Body of pancreas (tissue), 4 donors: ENCODE measurements at regions not wholly inside any gene's neighbourhood (a gene's known extent, or its start where the extent isn't known, plus 50 kb on each side); places are given as distances from the start of the nearest gene placed in this dataset.

ENCODE experiments used
- ATAC-seq: fragments of 150-250 bp; one replicate; pipeline ENCODE4 v1.9.1; 2016
- DNase-seq, 4 donors: peaks; one replicate each; pipeline ENCODE4 v3.0.0-alpha.2; 2019
- H3K27ac ChIP-seq, 4 donors: fragments of 200-600 bp; sonication (generic); 1 replicate in 3 of 4; 2 replicates in 1 of 4; pipeline versions ENCODE4 v1.5.1 to v1.6.1; 2016 to 2019; ENCODE audit warnings: mild to moderate bottlenecking in 1 of 4, mixed read lengths in 1 of 4, moderate library complexity in 1 of 4
- H3K27me3 ChIP-seq, 2 donors: fragments of 200-600 bp; sonication (generic); one replicate each; pipeline ENCODE4 v1.6.0; 2016; ENCODE audit warnings: mild to moderate bottlenecking in 1 of 2
- H3K36me3 ChIP-seq, 2 donors: fragments of 200-600 bp; sonication (generic); replicated peaks in 1 of 2; 2 replicates each; pipeline ENCODE4 v1.5.1; 2016; ENCODE audit warnings: low read depth in 2 of 2; ENCODE audit not compliant: insufficient read depth in 1 of 2
- H3K4me1 ChIP-seq: fragments of 200-600 bp; sonication (generic); one replicate; pipeline ENCODE4 v1.6.0; 2016
- H3K4me3 ChIP-seq, 2 donors: fragments of 200-600 bp; sonication (generic); 1 replicate in 1 of 2; 2 replicates in 1 of 2; pipeline ENCODE4 v1.5.1; 2016 to 2019
- H3K9me3 ChIP-seq, 3 donors: fragments of 200-600 bp; sonication (generic); 1 replicate in 2 of 3; 2 replicates in 1 of 3; pipeline ENCODE4 v1.5.1; 2016
- CTCF ChIP-seq, 7 experiments: fragments of 450-650 bp in 4 of 7; fragments of 200-600 bp in 3 of 7; sonication (generic) in 3 of 7; IDR thresholded peaks; one replicate each; pipeline ENCODE4 v1.5.1; 2016 to 2019; ENCODE audit warnings: antibody characterized with exemption in 7 of 7
- POLR2A ChIP-seq, 3 donors: fragments of 450-650 bp; IDR thresholded peaks; one replicate each; pipeline ENCODE4 v1.6.1; 2016; ENCODE audit warnings: antibody characterized with exemption in 3 of 3, mild to moderate bottlenecking in 2 of 3
- WGBS, 2 donors: methylation state at CpG; one replicate each; pipeline ENCODE4 v1.1.5; 2017; 5-methylcytosine and 5-hydroxymethylcytosine counted together
- intact Hi-C: fragments of 100-400 bp; cut with DNase I; formaldehyde crosslinking; loops from one replicate; pipeline ENCODE4 v1.15.1; 2023

DNA sequence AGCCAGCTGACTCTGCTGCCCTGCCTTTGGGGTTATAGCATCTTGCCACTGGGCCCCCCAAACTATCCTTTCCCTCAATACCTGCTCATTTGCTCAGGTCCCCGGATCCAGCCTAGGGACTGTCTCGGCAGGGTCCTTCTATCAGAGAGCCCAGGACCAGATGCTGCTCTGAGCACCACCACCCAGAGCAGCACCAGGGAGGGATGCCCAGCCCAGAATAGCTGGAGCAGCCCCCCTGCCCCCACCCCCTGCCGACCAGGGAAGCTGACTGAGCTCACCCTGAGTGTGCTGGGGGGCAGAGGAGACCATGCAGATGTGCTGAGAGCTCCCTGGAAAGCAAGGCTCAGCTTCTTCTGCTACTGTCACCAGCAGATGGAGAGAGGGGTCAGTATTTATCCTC is 103.6 kb upstream of the IGSF1 start:
- ATAC-seq (no peak), DNase-seq (no peak)
- Histone ChIP-seq H3K27ac (no peak overlapping the region), H3K27me3 (no peaks in the 10 kb centered on the region), H3K36me3 (no peaks in the 10 kb centered on the region), H3K9me3 (no peaks in the 10 kb centered on the region), H3K4me3 (no peak overlapping the region), H3K4me1 (no peaks in the 10 kb centered on the region)
- no CpG with 5 or more reads among the region's 3 CpGs for WGBS, 2 donors
- TF ChIP-seq POLR2A (IDR thresholded peaks at IDR 0.05) = no peak
- no peak for TF ChIP-seq CTCF (IDR thresholded peaks at IDR 0.05)
- intact Hi-C loops = no loop called here

DNA sequence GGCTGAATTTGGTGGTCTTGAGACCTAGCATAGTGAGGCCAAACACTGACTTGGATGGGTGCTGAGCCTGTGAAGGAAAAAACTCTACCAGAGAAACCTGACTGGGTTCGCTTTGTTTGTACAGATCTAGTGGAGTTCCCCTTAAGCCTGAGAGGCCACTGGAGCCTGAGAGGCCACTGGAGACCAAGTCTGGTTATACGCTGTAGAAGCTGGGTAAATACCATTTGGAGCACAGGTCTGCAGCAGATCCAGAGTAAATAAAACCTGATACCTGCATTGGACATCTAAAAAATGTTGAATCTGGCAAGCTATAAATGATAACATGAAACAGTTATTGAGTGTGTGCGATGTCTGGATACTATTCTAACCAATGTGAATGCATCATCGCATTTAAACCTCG is 104.3 kb upstream of the IGSF1 start:
- Histone ChIP-seq H3K4me3 (no peak overlapping the region), H3K9me3 (no peaks in the 10 kb centered on the region), H3K27me3 (no peaks in the 10 kb centered on the region), H3K27ac (no peak overlapping the region), H3K4me1 (no peaks in the 10 kb centered on the region), H3K36me3 (no peaks in the 10 kb centered on the region)
- TF ChIP-seq CTCF (IDR thresholded peaks at IDR 0.05) (no peak), POLR2A (IDR thresholded peaks at IDR 0.05) (no peak)
- no peak for ATAC-seq
- intact Hi-C loops = no loop called here
- 50 to 62% methylated on average over 3 to 5 of the region's 5 CpGs for WGBS, 2 donors
- DNase-seq = no peak

DNA sequence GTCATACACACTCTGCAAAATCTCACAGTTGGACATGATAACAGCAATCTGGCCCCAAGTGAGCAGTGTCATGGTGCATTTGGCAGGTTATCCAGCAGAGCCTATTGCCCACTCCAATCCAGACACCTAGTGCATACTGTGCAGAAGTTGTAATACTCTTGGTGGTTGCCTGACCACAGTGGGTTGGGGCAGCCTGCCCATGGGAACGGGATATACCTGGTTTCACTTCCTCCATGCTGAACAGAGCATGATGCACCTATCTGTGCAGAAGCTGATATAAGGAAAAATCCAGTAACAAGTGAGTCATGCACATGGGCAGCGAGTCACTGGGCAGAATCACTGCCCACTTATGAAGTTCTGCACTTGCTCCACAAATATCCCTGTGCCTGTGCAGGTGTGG is 105.3 kb upstream of the IGSF1 start:
- DNase-seq (no peak), ATAC-seq (no peak)
- Histone ChIP-seq H3K27ac (no peak overlapping the region), H3K9me3 (no peaks in the 10 kb centered on the region), H3K36me3 (no peaks in the 10 kb centered on the region), H3K27me3 (no peaks in the 10 kb centered on the region), H3K4me1 (no peaks in the 10 kb centered on the region), H3K4me3 (no peak overlapping the region)
- intact Hi-C loops = no loop called here
- TF ChIP-seq POLR2A (IDR thresholded peaks at IDR 0.05) (no peak), CTCF (IDR thresholded peaks at IDR 0.05) (no peak)
- 84% methylated on average over 2 of the region's 2 CpGs; no CpG with 5 or more reads in 1 of the 2 donors for WGBS, 2 donors

DNA sequence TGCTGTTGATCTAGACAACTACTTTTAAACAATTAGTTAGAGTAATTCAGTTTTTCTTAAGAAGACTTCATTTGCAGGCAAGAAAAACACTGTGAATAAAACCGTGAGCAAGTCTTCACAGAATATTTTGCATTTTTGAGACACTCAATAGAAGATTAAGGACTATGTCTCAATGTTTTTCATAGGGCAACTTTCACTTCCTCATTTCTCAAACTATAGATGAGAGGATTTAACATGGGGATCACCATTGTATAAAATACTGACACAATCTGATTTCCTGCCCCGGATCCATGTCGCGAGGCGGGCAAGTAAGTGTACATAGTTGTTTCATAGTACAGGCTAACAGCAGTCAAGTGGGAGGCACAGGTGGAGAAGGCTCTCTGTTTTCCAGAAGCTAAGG is 108.8 kb upstream of the IGSF1 start:
- 82 to 88% methylated on average over 3 to 5 of the region's 5 CpGs for WGBS, 2 donors
- no peak for DNase-seq
- no peaks in the 10 kb centered on the region for H3K4me1 ChIP-seq
- intact Hi-C loops = no loop called here
- no peaks in the 10 kb centered on the region for H3K27me3 ChIP-seq
- H3K4me3 ChIP-seq = no peak overlapping the region
- TF ChIP-seq CTCF (IDR thresholded peaks at IDR 0.05) (no peak), POLR2A (IDR thresholded peaks at IDR 0.05) (no peak)
- no peaks in the 10 kb centered on the region for H3K36me3 ChIP-seq
- no peak for ATAC-seq
- H3K9me3 ChIP-seq = no peaks in the 10 kb centered on the region
- no peak overlapping the region for H3K27ac ChIP-seq

DNA sequence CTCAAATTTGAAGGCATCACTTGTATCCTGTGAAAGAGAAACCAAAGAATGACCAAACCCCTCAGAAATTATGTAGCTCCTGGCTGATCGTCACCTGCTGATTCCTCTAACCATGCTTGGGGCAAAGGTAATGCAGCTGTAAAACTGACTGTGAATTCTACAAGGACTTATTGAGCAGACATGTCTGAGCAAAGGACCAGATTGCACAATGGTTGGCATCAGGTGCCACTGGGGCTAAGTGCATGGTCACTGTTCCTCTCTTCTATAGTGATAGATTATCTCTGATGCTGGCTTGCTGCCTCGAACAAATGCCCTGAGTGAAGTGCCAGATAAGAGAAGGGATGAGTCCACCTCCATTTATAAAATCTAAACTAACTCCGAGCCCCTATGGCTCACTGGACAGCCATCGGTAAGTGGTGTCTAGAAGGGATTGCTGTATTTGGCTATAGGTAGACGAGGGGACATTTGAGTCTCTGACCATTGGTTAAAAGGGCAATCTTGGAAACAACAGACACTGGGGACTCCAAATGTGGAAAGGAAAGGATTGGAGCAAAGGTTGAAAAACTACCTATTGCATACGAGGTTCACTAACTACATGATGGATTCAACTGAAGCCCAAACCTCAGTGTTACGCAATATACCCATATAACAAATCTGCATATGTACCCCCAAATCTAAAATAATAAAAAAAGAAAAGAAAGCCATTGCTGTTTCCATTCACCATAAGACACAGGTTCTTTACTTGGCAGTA is 110.7 kb upstream of the IGSF1 start:
- Histone ChIP-seq H3K27me3 (no peaks in the 10 kb centered on the region), H3K9me3 (no peaks in the 10 kb centered on the region), H3K27ac (no peak overlapping the region), H3K36me3 (no peaks in the 10 kb centered on the region), H3K4me3 (no peak overlapping the region), H3K4me1 (no peaks in the 10 kb centered on the region)
- no peak for DNase-seq
- intact Hi-C loops = no loop called here
- TF ChIP-seq POLR2A (IDR thresholded peaks at IDR 0.05) (no peak), CTCF (IDR thresholded peaks at IDR 0.05) (no peak)
- 83 to 84% methylated on average over 6 of the region's 7 CpGs for WGBS, 2 donors
- no peak for ATAC-seq
